Right lobe of liver (tissue), 6 donors: ENCODE measurements at regions not wholly inside any gene's neighbourhood (a gene's known extent, or its start where the extent isn't known, plus 50 kb on each side); places are given as distances from the start of the nearest gene placed in this dataset.
A peak's percentile ranks its signal among the peaks of the same experiment; 100 is the strongest.

Source experiments
- ATAC-seq, 4 donors: fragments of 200-7000 bp; cut with Tn5 transposase; one replicate each; pipeline ENCODE4 v1.9.1; 2020; ENCODE audit warnings: mild to moderate bottlenecking in 4 of 4, moderate library complexity in 4 of 4
- DNase-seq, 3 donors: peaks; one replicate each; pipeline ENCODE4 v3.0.0-alpha.2; 2020
- H3K27ac ChIP-seq, 3 donors: fragments of 200-600 bp; one replicate each; pipeline ENCODE4 v1.8.0; 2022
- H3K27me3 ChIP-seq, 2 donors: fragments of 200-600 bp; one replicate each; pipeline ENCODE4 v1.8.0; 2022
- H3K36me3 ChIP-seq, 4 donors: fragments of 200-600 bp; sonication (generic) in 1 of 4; one replicate each; pipeline versions ENCODE4 v1.5.1 to v1.8.0; 2017 to 2022; ENCODE audit warnings: control low read depth in 1 of 4
- H3K4me1 ChIP-seq, 4 donors: fragments of 200-600 bp; sonication (generic) in 1 of 4; one replicate each; pipeline versions ENCODE4 v1.5.1 to v1.8.0; 2017 to 2022; ENCODE audit warnings: control low read depth in 1 of 4
- H3K4me3 ChIP-seq, 3 donors: fragments of 200-600 bp; one replicate each; pipeline ENCODE4 v1.8.0; 2022
- H3K9me3 ChIP-seq, 4 donors: fragments of 200-600 bp; sonication (generic) in 1 of 4; one replicate each; pipeline versions ENCODE4 v1.5.1 to v1.8.0; 2017 to 2022; ENCODE audit warnings: control low read depth in 1 of 4
- POLR2A ChIP-seq: fragments of 450-650 bp; IDR thresholded peaks from one replicate; pipeline ENCODE4 v1.6.1; 2017; ENCODE audit warnings: antibody characterized with exemption, mild to moderate bottlenecking
- WGBS: methylation state at CpG from one replicate; pipeline ENCODE4 v1.1.6; 2018; ENCODE audit warnings: low coverage, low lambda C conversion rate; ENCODE audit not compliant: insufficient coverage; ENCODE audit errors: missing lambda C conversion rate; 5-methylcytosine and 5-hydroxymethylcytosine counted together
- intact Hi-C, 2 donors: fragments of 100-400 bp; cut with DNase I; formaldehyde crosslinking; loops; one replicate each; pipeline versions ENCODE4 v1.11.2 to v1.14.1; 2022
- small RNA-seq, 2 experiments: library from RNA; depleted of rRNA; stranded (forward); fragments of <200 nt; gene quantifications; one replicate each; pipeline ENCODE3, GENCODE V24; 2016
- TF ChIP-seq, protein P1 (sequence below), 4 donors: fragments of 200-600 bp in 3 of 4; fragments of 450-650 bp in 1 of 4; IDR thresholded peaks; one replicate each; pipeline versions ENCODE4 v1.5.1 to v1.8.0; 2016 to 2022; ENCODE audit warnings: antibody characterized with exemption in 4 of 4, mild to moderate bottlenecking in 2 of 4
- donor health status: DM: no; HTN: yes; CAD: no.
- donor health status: DM: no; HTN: no; CAD: no.
- donor health status: DM: no; HTN: no; CAD: no.
- donor health status: DM: no; HTN: yes; CAD: no.
- donor health status: DM: no; HTN: yes; CAD: no.

DNA sequence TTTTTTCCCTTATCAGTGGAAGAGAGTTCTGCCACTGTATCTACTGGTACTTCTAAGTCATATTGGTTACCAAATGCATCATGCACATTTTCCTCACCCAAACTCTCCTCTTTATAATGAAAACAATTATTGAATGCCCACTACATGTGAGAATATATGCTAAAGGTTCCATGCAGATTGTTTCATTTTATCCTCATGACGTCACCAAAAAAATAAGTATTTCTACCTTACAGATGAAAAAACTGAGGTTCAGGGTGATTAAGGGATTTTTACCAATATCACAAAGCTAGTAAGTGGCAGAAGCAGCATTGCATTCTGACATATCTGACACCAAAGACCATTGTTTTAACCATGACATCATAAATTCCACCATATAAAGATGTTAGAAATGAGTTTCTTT, 51.9 kb upstream of the ZEB2 start:
- Histone ChIP-seq H3K27ac (no peak overlapping the region), H3K4me3 (no peak overlapping the region), H3K9me3 (no peaks in the 10 kb centered on the region), H3K36me3 (no peaks in the 10 kb centered on the region), H3K4me1 (no peaks in the 10 kb centered on the region), H3K27me3 (no peaks in the 10 kb centered on the region)
- TF ChIP-seq POLR2A = no peak
- TF ChIP-seq, protein P1, sequence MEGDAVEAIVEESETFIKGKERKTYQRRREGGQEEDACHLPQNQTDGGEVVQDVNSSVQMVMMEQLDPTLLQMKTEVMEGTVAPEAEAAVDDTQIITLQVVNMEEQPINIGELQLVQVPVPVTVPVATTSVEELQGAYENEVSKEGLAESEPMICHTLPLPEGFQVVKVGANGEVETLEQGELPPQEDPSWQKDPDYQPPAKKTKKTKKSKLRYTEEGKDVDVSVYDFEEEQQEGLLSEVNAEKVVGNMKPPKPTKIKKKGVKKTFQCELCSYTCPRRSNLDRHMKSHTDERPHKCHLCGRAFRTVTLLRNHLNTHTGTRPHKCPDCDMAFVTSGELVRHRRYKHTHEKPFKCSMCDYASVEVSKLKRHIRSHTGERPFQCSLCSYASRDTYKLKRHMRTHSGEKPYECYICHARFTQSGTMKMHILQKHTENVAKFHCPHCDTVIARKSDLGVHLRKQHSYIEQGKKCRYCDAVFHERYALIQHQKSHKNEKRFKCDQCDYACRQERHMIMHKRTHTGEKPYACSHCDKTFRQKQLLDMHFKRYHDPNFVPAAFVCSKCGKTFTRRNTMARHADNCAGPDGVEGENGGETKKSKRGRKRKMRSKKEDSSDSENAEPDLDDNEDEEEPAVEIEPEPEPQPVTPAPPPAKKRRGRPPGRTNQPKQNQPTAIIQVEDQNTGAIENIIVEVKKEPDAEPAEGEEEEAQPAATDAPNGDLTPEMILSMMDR (IDR thresholded peaks at IDR 0.05) = no peak
- no peak for DNase-seq
- intact Hi-C loops = no loop called here
- ATAC-seq = no peak
- WGBS = 65% methylated on average over 1 of the region's 1 CpG

DNA sequence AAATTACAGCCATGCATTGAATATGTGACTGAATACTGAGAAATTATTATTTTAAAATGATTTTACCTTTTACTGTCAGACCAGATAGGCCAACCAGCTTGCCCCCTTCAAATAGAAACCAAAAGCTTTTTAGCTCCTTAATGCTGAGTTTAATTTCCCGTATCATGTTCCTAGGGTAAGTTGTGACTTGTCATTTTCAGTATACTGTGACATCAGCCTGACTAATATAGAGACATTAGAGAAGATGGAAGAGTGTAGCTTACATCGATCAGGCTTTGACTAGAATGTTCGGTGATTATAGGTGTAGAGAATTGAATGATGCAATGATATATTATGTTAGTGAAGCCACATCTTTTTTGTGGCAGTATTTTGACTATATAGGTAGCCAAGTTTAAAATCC, 50.6 kb upstream of the ZEB2 start:
- WGBS = 51% methylated on average over 3 of the region's 3 CpGs
- H3K36me3 ChIP-seq = no peaks in the 10 kb centered on the region
- H3K4me3 ChIP-seq = no peak overlapping the region
- ATAC-seq (peak in 2 of 4 donors; percentile 38 to 54), DNase-seq (no peak)
- H3K27ac ChIP-seq = no peak overlapping the region
- no peak for TF ChIP-seq POLR2A
- TF ChIP-seq, protein P1 (IDR thresholded peaks at IDR 0.05) = no peak
- no peaks in the 10 kb centered on the region for H3K4me1 ChIP-seq
- intact Hi-C loops = no loop called here
- H3K9me3 ChIP-seq = no peaks in the 10 kb centered on the region
- no peaks in the 10 kb centered on the region for H3K27me3 ChIP-seq

Small RNAs in the stretch of these regions (small RNA-seq; reads per million reads assigned to genes)
- gene RF00019 (0 reads per million in 2 experiments), gene RF01992 (0 reads per million in 2 experiments), gene RNA5SP106 (0 reads per million in 2 experiments), gene RNU6-692P (0 reads per million in 2 experiments), gene RNU6-715P (0 reads per million in 2 experiments), gene RNU7-2P (0 reads per million in 2 experiments)
